ENCODE measurements at regions not wholly inside any gene's neighbourhood (a gene's known extent, or its start where the extent isn't known, plus 50 kb on each side); places are given as distances from the start of the nearest gene placed in this dataset.

DNA sequence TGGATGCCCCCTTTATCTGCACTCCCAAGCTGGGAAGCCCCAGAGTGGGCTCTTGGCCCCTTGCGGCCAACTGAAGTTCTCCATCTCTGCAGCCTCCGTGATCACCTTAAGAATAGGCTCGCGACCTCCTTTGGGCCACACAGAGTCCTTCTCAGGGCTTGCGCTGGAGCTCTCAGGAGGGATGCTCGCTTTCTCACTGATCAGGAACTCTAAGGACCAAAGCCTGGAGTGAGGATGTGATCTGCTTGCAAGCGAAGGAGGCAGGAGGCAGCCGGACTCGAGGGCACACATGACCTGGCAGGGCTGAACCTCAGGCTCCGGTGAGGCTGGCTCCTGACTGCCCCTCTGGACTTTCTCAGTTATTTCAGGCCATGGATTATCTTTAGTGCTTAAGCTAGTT is 192.1 kb upstream of the MKI67 start:
- no peak overlapping the region for H2AFZ ChIP-seq (ENCODE audit: low read depth, low read length)
- H3K4me2 ChIP-seq (ENCODE audit: insufficient read depth, low read length), result no peak overlapping the region
- DNase-seq, result no peak
- TF ChIP-seq, protein P1, sequence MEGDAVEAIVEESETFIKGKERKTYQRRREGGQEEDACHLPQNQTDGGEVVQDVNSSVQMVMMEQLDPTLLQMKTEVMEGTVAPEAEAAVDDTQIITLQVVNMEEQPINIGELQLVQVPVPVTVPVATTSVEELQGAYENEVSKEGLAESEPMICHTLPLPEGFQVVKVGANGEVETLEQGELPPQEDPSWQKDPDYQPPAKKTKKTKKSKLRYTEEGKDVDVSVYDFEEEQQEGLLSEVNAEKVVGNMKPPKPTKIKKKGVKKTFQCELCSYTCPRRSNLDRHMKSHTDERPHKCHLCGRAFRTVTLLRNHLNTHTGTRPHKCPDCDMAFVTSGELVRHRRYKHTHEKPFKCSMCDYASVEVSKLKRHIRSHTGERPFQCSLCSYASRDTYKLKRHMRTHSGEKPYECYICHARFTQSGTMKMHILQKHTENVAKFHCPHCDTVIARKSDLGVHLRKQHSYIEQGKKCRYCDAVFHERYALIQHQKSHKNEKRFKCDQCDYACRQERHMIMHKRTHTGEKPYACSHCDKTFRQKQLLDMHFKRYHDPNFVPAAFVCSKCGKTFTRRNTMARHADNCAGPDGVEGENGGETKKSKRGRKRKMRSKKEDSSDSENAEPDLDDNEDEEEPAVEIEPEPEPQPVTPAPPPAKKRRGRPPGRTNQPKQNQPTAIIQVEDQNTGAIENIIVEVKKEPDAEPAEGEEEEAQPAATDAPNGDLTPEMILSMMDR (IDR thresholded peaks at IDR 0.05; ENCODE audit: borderline replicate concordance, extremely low read depth, low read length, poor library complexity, severe bottlenecking), result no peak
- ATAC-seq (ENCODE audit: insufficient read depth, low read depth), result no peak
- H3K9me3 ChIP-seq (ENCODE audit: insufficient read depth, low read length, severe bottlenecking), result no peaks in the 10 kb centered on the region
- no peaks in the 10 kb centered on the region for H3K27me3 ChIP-seq (ENCODE audit: insufficient read depth, low read length, poor library complexity)
- H3K36me3 ChIP-seq (ENCODE audit: insufficient read depth, low read length), result no peaks in the 10 kb centered on the region
- no peak overlapping the region for H3K27ac ChIP-seq (ENCODE audit: low read length)
- no peaks in the 10 kb centered on the region for H3K79me2 ChIP-seq (ENCODE audit: insufficient read depth, low read length)
- H4K20me1 ChIP-seq (ENCODE audit: insufficient read depth, low read length), result no peaks in the 10 kb centered on the region
- peaks cover 12% of the 10 kb centered on the region; the same call in 1 of the 2 replicates for H3K4me1 ChIP-seq (ENCODE audit: insufficient read depth, low read length)
- H3K4me3 ChIP-seq (ENCODE audit: low read depth in 1 of 2, low read length in 2 of 2), result no peak overlapping the region
- no peak overlapping the region for H3K9ac ChIP-seq (ENCODE audit: low read depth, low read length)

DNA sequence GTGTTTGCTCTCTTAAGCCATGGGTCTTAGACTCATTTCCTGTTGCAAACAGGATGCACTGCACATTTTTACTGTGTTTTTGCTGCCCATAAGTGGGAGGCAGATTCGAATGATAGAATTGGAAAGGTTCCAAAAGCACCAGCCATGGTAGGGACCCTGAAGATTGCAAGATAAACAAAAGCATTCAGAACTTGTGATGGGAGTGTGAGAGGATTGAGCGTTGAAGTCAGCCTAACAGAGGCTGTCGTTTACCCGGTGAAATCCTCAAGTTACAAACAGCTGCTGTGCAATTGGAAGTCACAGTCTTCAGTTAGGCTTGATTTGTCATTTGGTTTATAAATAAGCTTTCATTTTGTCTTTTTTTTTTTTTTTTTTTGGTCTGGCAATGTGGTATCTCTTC is 192.7 kb upstream of the MKI67 start:
- TF ChIP-seq, protein P1 (IDR thresholded peaks at IDR 0.05; ENCODE audit: borderline replicate concordance, extremely low read depth, low read length, poor library complexity, severe bottlenecking), result no peak
- TF ChIP-seq EZH2 (IDR thresholded peaks at IDR 0.05; ENCODE audit: borderline replicate concordance, low read depth, low read length, severe bottlenecking), result no peak
- Histone ChIP-seq H3K79me2 (ENCODE audit: insufficient read depth, low read length) (no peaks in the 10 kb centered on the region), H3K27ac (ENCODE audit: low read length) (no peak overlapping the region), H2AFZ (ENCODE audit: low read depth, low read length) (no peak overlapping the region), H3K4me2 (ENCODE audit: insufficient read depth, low read length) (no peak overlapping the region), H3K4me1 (ENCODE audit: insufficient read depth, low read length) (peaks cover 12% of the 10 kb centered on the region; the same call in 1 of the 2 replicates), H4K20me1 (ENCODE audit: insufficient read depth, low read length) (no peaks in the 10 kb centered on the region), H3K9ac (ENCODE audit: low read depth, low read length) (no peak overlapping the region), H3K27me3 (ENCODE audit: insufficient read depth, low read length, poor library complexity) (no peaks in the 10 kb centered on the region), H3K4me3 (ENCODE audit: low read depth in 1 of 2, low read length in 2 of 2) (no peak overlapping the region), H3K9me3 (ENCODE audit: insufficient read depth, low read length, severe bottlenecking) (no peaks in the 10 kb centered on the region), H3K36me3 (ENCODE audit: insufficient read depth, low read length) (no peaks in the 10 kb centered on the region)
- no peak for ATAC-seq (ENCODE audit: insufficient read depth, low read depth)
- no peak for DNase-seq

DNA sequence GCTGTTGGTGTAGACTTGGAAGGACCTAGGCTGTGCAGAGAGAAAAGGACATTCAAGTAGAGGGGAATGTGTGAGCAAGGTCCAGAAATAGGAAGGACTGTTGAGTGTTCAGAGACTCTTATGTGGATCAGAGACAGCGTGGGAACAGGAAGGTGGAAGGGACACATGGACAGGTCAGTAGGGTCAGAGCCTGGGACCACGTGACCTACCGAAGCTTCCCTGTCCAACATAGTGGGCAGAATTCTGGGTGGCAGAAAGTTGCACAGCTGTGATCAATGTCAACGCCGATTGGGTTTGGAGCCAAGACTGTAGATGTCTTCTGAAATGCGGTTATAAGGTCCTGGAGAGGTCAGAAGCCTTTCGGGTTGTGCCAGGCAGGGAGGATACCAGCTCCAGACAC is 195.9 kb upstream of the MKI67 start:
- Histone ChIP-seq H3K27me3 (ENCODE audit: insufficient read depth, low read length, poor library complexity) (no peaks in the 10 kb centered on the region), H2AFZ (ENCODE audit: low read depth, low read length) (no peak overlapping the region), H3K36me3 (ENCODE audit: insufficient read depth, low read length) (no peaks in the 10 kb centered on the region), H3K9me3 (ENCODE audit: insufficient read depth, low read length, severe bottlenecking) (no peaks in the 10 kb centered on the region), H3K4me1 (ENCODE audit: insufficient read depth, low read length) (peaks cover 12% of the 10 kb centered on the region; the same call in 1 of the 2 replicates), H3K4me2 (ENCODE audit: insufficient read depth, low read length) (no peak overlapping the region), H3K27ac (ENCODE audit: low read length) (no peak overlapping the region), H4K20me1 (ENCODE audit: insufficient read depth, low read length) (no peaks in the 10 kb centered on the region), H3K9ac (ENCODE audit: low read depth, low read length) (no peak overlapping the region), H3K79me2 (ENCODE audit: insufficient read depth, low read length) (no peaks in the 10 kb centered on the region), H3K4me3 (ENCODE audit: low read depth in 1 of 2, low read length in 2 of 2) (no peak overlapping the region)
- ATAC-seq (ENCODE audit: insufficient read depth, low read depth) (no peak), DNase-seq (no peak)
- TF ChIP-seq, protein P1 (IDR thresholded peaks at IDR 0.05; ENCODE audit: borderline replicate concordance, extremely low read depth, low read length, poor library complexity, severe bottlenecking), result no peak
- TF ChIP-seq EZH2 (IDR thresholded peaks at IDR 0.05; ENCODE audit: borderline replicate concordance, low read depth, low read length, severe bottlenecking), result no peak

DNA sequence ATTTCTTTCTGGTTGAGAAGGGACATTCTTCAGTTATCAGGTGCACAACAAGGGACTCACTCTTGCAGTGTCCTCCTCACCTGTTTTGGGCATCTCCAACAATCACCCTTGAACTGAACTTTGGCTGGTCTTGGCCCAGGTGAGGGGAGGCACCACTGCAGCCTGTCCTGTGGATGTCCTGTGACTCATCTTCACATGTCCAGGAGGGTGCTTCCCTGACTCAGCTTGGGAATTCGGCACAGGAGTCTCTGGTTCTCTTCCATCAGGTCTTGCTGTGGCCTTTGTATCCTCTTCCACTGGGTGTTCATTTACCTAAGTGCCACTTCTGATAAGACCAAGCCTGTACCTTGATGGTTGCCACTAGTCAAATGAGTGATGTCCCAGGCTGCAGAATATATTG is 196.7 kb upstream of the MKI67 start:
- Histone ChIP-seq H2AFZ (ENCODE audit: low read depth, low read length) (no peak overlapping the region), H3K4me1 (ENCODE audit: insufficient read depth, low read length) (peaks cover 12% of the 10 kb centered on the region; the same call in 1 of the 2 replicates), H4K20me1 (ENCODE audit: insufficient read depth, low read length) (no peaks in the 10 kb centered on the region), H3K9ac (ENCODE audit: low read depth, low read length) (no peak overlapping the region), H3K27me3 (ENCODE audit: insufficient read depth, low read length, poor library complexity) (no peaks in the 10 kb centered on the region), H3K9me3 (ENCODE audit: insufficient read depth, low read length, severe bottlenecking) (no peaks in the 10 kb centered on the region), H3K36me3 (ENCODE audit: insufficient read depth, low read length) (no peaks in the 10 kb centered on the region), H3K4me3 (ENCODE audit: low read depth in 1 of 2, low read length in 2 of 2) (no peak overlapping the region), H3K79me2 (ENCODE audit: insufficient read depth, low read length) (no peaks in the 10 kb centered on the region), H3K4me2 (ENCODE audit: insufficient read depth, low read length) (no peak overlapping the region), H3K27ac (ENCODE audit: low read length) (no peak overlapping the region)
- no peak for TF ChIP-seq EZH2 (IDR thresholded peaks at IDR 0.05; ENCODE audit: borderline replicate concordance, low read depth, low read length, severe bottlenecking)
- TF ChIP-seq, protein P1 (IDR thresholded peaks at IDR 0.05; ENCODE audit: borderline replicate concordance, extremely low read depth, low read length, poor library complexity, severe bottlenecking), result no peak
- DNase-seq, result no peak
- no peak for ATAC-seq (ENCODE audit: insufficient read depth, low read depth)
